Stimulated activated CD4-positive, alpha-beta T cell treated with anti-CD3 and anti-CD28 coated beads, Interleukin-4, amount 100 ng/mL, for 24 hours (primary cell): ENCODE measurements at regions not wholly inside any gene's neighbourhood (a gene's known extent, or its start where the extent isn't known, plus 50 kb on each side); places are given as distances from the start of the nearest gene placed in this dataset.
"Not testable (repeated sequence)": the region's sequence is repeated elsewhere in the genome, so short reads cannot be mapped to it uniquely, and the experiment has no call there.

Experiments used
- DNase-seq: peaks from one replicate; pipeline ENCODE4 v3.0.0-alpha.2; 2020

DNA sequence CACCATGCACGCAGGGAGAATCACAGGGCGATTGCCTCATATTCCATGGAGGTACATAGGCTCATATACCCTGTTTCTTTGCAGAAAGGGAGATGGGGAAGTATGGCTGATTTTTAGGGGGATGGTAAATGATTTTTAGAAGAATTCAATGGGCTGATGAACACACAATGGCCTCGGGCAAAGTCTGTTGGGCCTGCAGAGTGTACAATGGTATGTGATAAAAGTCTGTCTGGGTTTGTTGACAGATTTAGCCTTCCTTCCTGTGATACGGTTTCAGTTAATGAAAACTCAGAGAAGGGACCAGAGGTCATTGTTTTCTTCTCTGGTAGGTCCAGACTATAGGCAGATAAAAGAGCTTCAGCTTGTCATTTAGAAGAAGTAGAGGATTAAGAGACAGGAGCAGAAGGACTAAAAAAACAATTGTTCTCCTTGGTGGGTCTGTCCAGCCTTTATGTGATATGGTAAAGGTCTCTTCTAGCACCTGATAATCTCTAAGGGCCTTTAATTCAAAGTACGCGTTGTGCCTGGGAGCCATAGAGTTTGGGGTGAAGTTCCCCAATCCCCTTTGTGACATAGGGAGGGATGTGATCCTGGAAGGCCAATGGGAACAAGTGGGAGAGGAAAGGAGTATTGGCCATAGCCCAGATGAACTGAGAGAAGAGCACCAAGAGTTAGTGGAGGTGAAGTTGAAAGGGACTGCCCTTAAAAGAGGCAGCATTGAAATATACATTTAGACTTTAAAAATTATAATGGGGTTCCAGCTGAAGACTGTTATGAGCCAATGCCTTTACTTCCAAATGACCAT is 107.5 kb upstream of the SERPINE2 start:
- no peak for DNase-seq

- no peak for DNase-seq
Observed at GRCh38 chr2:224145751-224146355, 106.8 kb upstream of the SERPINE2 start.

DNA sequence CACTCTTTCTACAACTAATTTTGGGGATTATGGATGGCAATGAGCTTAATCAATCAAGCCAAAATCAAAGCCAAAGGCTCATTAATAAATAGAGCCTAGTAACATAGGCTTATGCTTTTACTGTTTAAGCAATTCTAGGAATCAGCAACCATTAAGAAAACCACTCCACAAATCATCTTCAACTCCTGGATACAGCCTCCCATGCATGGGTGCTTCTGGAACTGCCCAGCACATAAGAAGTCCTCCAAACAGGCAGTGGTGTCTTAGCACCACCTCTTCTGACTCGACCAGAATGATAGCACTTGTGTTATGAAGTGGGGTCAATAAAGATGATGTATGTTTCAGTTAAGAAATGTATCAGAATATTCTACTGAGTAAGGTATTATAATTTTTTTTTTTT is 104.4 kb upstream of the SERPINE2 start:
- no peak for DNase-seq

DNA sequence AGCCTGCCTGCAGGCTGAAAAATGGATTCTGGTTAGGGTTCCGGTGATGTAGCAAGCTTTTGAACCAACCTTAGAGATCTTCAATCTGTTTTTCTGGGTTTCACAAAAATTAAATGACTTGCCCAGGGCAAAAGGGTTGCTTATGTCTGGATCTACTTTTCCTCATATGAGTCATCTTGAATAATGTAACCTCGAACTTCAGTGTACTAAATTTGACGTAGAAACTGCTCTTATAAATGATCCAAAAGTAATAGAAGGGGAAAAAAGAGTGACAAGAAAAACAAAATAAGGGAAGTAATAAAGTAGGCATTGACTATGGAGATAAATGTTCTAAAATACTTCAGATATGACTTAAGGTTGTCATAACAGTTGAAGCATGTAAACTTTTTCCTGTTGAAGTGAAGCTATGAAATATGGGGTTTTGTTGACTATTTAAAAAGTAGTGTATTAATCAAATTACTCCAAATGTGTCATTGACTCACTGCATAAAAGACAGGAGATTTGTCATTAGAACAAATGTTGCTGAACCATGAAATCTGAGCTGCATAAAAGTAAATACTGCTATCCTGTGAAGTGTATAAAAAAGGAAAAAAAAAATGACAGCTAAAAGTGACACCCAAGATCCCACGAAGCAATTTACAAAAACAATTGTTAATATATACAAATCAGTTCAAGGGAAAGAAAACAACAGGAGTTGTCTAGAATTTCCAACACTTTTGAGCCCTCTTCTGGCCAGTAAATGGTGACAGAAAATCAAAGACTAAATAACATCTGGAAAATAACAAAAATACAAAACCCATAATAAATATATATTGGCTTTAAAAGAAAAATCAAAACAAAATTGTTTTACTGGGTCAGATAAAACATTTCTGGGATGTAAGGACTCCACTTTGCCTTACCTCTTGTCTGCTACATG is 103.6 kb upstream of the SERPINE2 start:
- no peak for DNase-seq

- no peak for DNase-seq
Observed at GRCh38 chr2:224141304-224141703, 102.2 kb upstream of the SERPINE2 start.

- DNase-seq: no peak
Observed at GRCh38 chr2:224137208-224137607, 98.1 kb upstream of the SERPINE2 start.

GRCh38 chr2:224136396-224136795 is 97.3 kb upstream of the SERPINE2 start:
- DNase-seq: no peak

DNA sequence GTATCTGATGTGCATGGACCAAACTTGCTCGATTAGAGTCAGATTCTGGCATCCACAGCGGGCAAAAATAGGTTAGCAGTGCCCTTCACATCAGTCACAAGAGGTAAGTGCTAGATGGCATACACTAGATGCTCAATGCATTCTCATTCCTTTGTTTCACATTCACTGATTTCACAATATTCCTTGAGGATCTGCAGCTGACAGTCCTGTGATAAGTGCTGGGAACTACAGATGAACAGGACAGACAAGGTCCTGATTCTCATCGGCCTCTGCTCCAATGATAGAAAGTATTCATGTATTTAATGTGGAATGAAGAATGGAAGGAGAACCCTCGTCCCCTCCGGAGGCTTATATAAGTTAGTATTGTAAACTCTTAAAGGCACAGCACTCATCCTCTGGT is 96.8 kb upstream of the SERPINE2 start:
- no peak for DNase-seq

DNA sequence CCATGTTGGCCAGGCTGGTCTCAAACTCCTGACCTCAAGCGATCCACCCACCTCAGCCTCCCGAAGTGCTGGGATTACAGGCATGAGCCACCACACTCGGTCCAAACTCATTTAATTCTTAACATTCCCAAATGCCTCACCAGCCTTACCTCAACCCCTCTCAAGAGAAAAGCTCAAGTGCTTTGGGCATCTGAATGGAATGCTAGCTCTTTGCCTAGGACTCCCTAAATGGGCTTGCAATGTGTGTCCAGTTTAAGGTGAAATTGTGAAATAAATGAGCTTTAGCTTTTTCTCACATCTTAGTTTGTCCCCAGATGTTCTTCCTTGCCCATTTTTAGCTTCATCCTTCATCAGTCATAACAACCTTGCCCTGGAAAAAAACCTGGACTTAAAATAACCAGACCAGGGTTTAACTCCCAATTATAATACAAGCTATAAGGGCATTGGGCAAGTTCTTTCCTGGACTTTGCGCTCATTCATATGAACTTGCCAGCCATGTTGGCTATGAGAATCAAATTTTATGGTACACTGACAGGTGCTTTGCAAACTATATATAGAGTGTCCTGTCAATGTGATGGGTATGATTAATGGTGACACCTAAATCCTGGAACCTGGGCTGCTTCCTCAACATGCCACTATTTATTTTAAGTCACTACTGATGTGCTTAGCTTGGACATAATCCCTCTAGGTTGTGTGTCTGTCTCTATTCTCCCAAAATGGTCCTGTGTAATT is 95.1 kb upstream of the SERPINE2 start:
- DNase-seq: no peak

- DNase-seq: no peak
Observed at GRCh38 chr2:224133387-224133786, 94.3 kb upstream of the SERPINE2 start.

DNA sequence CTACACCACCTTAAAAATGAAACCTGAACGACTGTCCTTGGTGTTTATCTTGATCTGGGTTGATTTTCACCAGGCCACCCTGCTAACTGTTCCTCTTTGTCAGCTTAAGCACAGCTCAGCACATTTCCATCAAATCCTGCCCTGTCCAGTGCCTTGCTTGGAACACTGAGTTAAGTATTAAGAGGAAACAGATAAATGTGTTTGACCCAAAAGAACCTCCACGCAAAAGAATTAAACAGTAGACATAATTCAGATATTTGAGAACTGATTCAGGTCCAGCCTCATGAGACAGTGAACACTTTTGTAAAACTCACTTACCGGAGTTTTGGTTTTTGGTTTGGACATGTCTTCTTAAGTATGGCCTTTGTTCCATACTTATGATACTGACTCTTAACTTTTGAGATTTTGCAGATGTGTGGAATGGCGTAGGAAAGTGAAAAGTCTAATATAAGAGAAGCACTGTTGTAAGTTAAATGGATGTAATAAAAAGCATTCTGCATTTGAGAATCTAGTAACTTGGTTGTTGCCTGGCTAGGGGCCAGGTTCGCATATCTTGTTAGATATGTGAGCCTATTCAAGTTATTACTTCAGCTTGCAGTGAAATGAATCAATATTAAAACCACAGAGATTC is 88.9 kb upstream of the SERPINE2 start:
- no peak for DNase-seq

DNA sequence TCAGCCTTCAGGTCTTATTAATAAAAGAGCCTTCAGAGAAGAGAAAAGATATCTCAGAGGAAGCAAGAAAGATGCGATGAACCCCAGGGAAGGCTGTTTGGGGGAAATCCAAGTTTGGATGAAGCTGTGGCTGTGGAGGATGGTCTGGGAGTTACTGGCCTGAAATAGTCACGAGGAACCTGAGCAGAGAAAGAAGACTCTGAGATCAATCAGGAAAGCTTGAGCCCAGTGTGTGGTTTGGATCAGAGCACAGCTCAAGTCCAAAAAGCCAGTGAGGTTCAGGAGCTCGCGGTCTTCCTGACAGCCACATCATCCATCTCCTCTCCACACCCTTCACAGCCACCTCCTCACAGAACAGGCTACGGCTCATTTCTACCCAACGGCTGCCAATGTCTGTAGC is 87.4 kb upstream of the SERPINE2 start:
- no peak for DNase-seq

- no peak for DNase-seq
Observed at GRCh38 chr2:224126003-224126402, 86.9 kb upstream of the SERPINE2 start.

- DNase-seq: no peak
Observed at GRCh38 chr2:224122542-224122941, 83.5 kb upstream of the SERPINE2 start.

- no peak for DNase-seq
Observed at GRCh38 chr2:224121406-224122067, 82.5 kb upstream of the SERPINE2 start.

DNA sequence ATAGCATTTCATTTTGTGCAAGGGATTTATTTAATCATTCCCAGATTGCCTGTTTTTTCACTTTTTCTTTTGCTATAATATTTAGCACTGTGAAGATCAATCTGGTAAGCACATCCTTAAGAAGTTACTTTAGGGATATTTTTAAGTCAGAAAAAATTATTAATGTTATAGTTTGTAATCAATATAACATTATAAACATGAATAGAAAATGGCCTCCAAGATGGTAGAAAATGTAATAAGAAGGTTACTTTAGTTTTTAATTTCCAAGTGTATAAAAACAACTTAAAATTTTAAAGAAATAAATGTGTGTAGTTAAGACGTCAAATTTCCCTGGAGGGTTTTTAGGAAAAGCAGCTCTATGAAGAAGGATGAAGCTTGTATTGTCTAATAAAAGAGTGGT is 81.9 kb upstream of the SERPINE2 start:
- no peak for DNase-seq

GRCh38 chr2:224119846-224120245 is 80.8 kb upstream of the SERPINE2 start:
- not testable (repeated sequence) for DNase-seq

GRCh38 chr2:224114428-224114827 is 75.3 kb upstream of the SERPINE2 start:
- DNase-seq: no peak

DNA sequence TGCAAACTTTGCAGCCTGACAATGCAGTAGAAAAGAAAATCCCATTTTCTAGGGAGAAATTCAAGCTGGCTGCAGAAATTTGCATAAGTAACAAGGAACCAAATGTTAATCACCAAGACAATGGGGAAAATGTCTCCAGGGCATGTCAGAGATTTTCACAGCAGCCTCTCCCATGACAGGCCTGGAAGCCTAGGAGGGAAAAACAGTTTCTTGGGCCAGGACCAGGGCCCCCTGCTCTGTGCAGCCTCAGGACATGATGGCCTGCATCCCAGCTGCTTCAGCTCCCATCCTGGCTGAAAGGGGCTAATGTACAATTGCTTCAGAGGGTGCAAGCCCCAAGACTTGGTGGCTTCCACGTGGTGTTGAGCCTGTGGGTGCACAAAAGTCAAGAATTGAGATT is 74.8 kb upstream of the SERPINE2 start:
- not testable (repeated sequence) for DNase-seq

- DNase-seq: no peak
Observed at GRCh38 chr2:224111576-224111975, 72.5 kb upstream of the SERPINE2 start.

DNA sequence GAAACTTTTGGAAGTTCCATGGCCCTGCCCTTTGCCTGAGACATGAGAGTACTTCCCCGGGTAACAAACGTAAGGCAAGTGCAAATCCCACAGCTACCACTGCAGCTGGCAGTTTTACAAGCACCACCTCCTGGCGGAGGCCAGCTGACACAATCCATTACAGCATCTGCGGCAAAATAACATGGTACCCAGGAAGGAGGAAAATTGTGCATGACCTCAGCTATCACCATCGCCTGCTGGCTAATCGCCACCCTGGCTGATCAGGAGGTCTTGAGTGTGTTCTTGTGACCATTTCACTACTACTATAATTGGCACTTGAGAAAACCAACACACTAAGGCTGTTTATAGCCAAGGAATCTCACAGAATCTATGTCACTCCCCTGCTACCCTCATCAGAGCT is 71.7 kb upstream of the SERPINE2 start:
- DNase-seq: no peak

DNA sequence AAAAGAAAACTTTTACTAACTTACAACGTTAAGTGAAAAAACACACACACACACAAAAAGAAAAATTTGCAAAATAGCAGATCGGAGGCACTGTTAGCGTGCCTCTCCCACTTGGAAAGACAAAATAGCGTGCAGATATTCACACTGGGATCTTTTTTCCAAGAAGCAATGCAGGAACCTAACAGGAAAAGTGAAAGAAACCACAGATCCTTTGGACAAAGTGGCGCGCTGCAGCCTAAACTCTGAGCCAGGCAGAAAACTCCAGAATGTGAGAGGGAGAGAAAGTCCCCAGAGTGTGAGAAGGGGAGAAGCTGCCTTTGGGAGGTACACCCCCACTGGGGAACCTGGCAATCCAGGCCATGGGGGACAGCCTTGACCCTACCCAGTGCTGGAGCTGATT is 70.7 kb upstream of the SERPINE2 start:
- no peak for DNase-seq
